Activated CD4-positive, CD25-positive, alpha-beta regulatory T cell treated with anti-CD3 and anti-CD28 coated beads, Interleukin-2, amount 50 U/mL, for 72 hours (primary cell): ENCODE measurements at regions not wholly inside any gene's neighbourhood (a gene's known extent, or its start where the extent isn't known, plus 50 kb on each side); places are given as distances from the start of the nearest gene placed in this dataset.
A peak's percentile ranks its signal among the peaks of the same experiment; 100 is the strongest.
"Not testable (repeated sequence)": the region's sequence is repeated elsewhere in the genome, so short reads cannot be mapped to it uniquely, and the experiment has no call there.

Experiments
- DNase-seq: peaks from one replicate; pipeline ENCODE4 v3.0.0; 2021

GRCh38 chr10:38209332-38209731 is 115.2 kb downstream of the ZNF37A start:
- DNase-seq, result no peak

- not testable (repeated sequence) for DNase-seq
These were observed 115.6 kb downstream of the ZNF37A start for GRCh38 chr10:38209748-38210147.

GRCh38 chr10:38212460-38212859 is 118.3 kb downstream of the ZNF37A start:
- DNase-seq, result no peak

- no peak for DNase-seq
These were observed 132.2 kb downstream of the ZNF37A start for GRCh38 chr10:38226385-38226784.

- DNase-seq, result no peak
These were observed 134.3 kb downstream of the ZNF37A start for GRCh38 chr10:38228394-38228793.

GRCh38 chr10:38238479-38238878 is 144.3 kb downstream of the ZNF37A start:
- not testable (repeated sequence) for DNase-seq

- DNase-seq, result not testable (repeated sequence)
These were observed 148.0 kb downstream of the ZNF37A start for GRCh38 chr10:38242061-38242649.

GRCh38 chr10:38248113-38248512 is 154.0 kb downstream of the ZNF37A start:
- DNase-seq, result not testable (repeated sequence)

GRCh38 chr10:38252551-38252950 is 158.4 kb downstream of the ZNF37A start:
- DNase-seq, result not testable (repeated sequence)

GRCh38 chr10:38267555-38267954 is 173.4 kb downstream of the ZNF37A start:
- DNase-seq, result not testable (repeated sequence)

GRCh38 chr10:38271031-38271430 is 176.9 kb downstream of the ZNF37A start:
- DNase-seq, result not testable (repeated sequence)

- not testable (repeated sequence) for DNase-seq
These were observed 180.7 kb downstream of the ZNF37A start for GRCh38 chr10:38274879-38275278.

- DNase-seq, result not testable (repeated sequence)
These were observed 198.4 kb downstream of the ZNF37A start for GRCh38 chr10:38292560-38292959.

- DNase-seq, result not testable (repeated sequence)
These were observed 216.0 kb downstream of the ZNF37A start for GRCh38 chr10:38310111-38310510.

GRCh38 chr10:38315090-38315805 is 221.1 kb downstream of the ZNF37A start:
- DNase-seq, result not testable (repeated sequence)

- DNase-seq, result not testable (repeated sequence)
These were observed 227.3 kb downstream of the ZNF37A start for GRCh38 chr10:38321393-38321792.

- DNase-seq, result not testable (repeated sequence)
These were observed 236.2 kb downstream of the ZNF37A start for GRCh38 chr10:38330306-38330705.

- not testable (repeated sequence) for DNase-seq
These were observed 237.0 kb downstream of the ZNF37A start for GRCh38 chr10:38331106-38331505.

GRCh38 chr10:38333699-38334098 is 239.6 kb downstream of the ZNF37A start:
- not testable (repeated sequence) for DNase-seq

- not testable (repeated sequence) for DNase-seq
These were observed 256.5 kb downstream of the ZNF37A start for GRCh38 chr10:38350645-38351044.

GRCh38 chr10:38354410-38354809 is 260.3 kb downstream of the ZNF37A start:
- not testable (repeated sequence) for DNase-seq

GRCh38 chr10:38355911-38356526 is 261.9 kb downstream of the ZNF37A start:
- peak; percentile 70 for DNase-seq

- DNase-seq, result not testable (repeated sequence)
These were observed 262.4 kb downstream of the ZNF37A start for GRCh38 chr10:38356527-38356926.

- not testable (repeated sequence) for DNase-seq
These were observed 268.4 kb downstream of the ZNF37A start for GRCh38 chr10:38362514-38362913.
